Colonic mucosa (tissue), 4 donors: ENCODE measurements at regions not wholly inside any gene's neighbourhood (a gene's known extent, or its start where the extent isn't known, plus 50 kb on each side); places are given as distances from the start of the nearest gene placed in this dataset.

Source experiments
- DNase-seq: peaks from one replicate; pipeline ENCODE4 v3.0.0-alpha.2; 2020
- H3K27ac ChIP-seq: fragments of 200-600 bp; one replicate; pipeline ENCODE4 v1.8.0; 2021
- H3K27me3 ChIP-seq: fragments of 200-600 bp; one replicate; pipeline ENCODE4 v1.8.0; 2021
- H3K36me3 ChIP-seq: fragments of 200-600 bp; one replicate; pipeline ENCODE4 v1.8.0; 2021
- H3K4me1 ChIP-seq: fragments of 200-600 bp; one replicate; pipeline ENCODE4 v1.8.0; 2021; ENCODE audit warnings: mild to moderate bottlenecking
- H3K4me3 ChIP-seq: fragments of 200-600 bp; one replicate; pipeline ENCODE4 v1.8.0; 2021
- H3K9ac ChIP-seq, 2 donors: one replicate each; pipeline ENCODE4 v1.7.0; 2013; ENCODE audit warnings: control low read depth in 2 of 2, low read depth in 2 of 2, low read length in 2 of 2
- H3K9me3 ChIP-seq: fragments of 200-600 bp; one replicate; pipeline ENCODE4 v1.8.0; 2021
- intact Hi-C: fragments of 100-400 bp; cut with DNase I; formaldehyde crosslinking; loops from one replicate; pipeline ENCODE4 v1.14.1; 2022
- TF ChIP-seq, protein P1 (sequence below): fragments of 200-600 bp; IDR thresholded peaks from one replicate; pipeline ENCODE4 v1.8.0; 2022; ENCODE audit warnings: antibody characterized with exemption, mild to moderate bottlenecking
- donor health status: healthy.
- donor health status: DM: no; HTN: no; CAD: no.
- donor health status: DM: no; HTN: no; CAD: no.

- H3K9me3 ChIP-seq = no peaks in the 10 kb centered on the region
- intact Hi-C loops = no loop called here
Measured at GRCh38 chr5:105905392-105905791, 1765.3 kb downstream of the EFNA5 start.

GRCh38 chr5:105903069-105903468 lies 1767.7 kb downstream of the EFNA5 start:
- no peaks in the 10 kb centered on the region for H3K4me1 ChIP-seq
- H3K36me3 ChIP-seq = no peaks in the 10 kb centered on the region
- H3K27me3 ChIP-seq = no peaks in the 10 kb centered on the region
- DNase-seq = no peak
- no peaks in the 10 kb centered on the region for H3K9me3 ChIP-seq
- intact Hi-C loops = no loop called here
- no peak overlapping the region for H3K9ac ChIP-seq
- H3K27ac ChIP-seq = no peak overlapping the region
- H3K4me3 ChIP-seq = no peak overlapping the region
- TF ChIP-seq, protein P1, sequence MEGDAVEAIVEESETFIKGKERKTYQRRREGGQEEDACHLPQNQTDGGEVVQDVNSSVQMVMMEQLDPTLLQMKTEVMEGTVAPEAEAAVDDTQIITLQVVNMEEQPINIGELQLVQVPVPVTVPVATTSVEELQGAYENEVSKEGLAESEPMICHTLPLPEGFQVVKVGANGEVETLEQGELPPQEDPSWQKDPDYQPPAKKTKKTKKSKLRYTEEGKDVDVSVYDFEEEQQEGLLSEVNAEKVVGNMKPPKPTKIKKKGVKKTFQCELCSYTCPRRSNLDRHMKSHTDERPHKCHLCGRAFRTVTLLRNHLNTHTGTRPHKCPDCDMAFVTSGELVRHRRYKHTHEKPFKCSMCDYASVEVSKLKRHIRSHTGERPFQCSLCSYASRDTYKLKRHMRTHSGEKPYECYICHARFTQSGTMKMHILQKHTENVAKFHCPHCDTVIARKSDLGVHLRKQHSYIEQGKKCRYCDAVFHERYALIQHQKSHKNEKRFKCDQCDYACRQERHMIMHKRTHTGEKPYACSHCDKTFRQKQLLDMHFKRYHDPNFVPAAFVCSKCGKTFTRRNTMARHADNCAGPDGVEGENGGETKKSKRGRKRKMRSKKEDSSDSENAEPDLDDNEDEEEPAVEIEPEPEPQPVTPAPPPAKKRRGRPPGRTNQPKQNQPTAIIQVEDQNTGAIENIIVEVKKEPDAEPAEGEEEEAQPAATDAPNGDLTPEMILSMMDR = no peak

More at GRCh38 chr5:105905392-105905791, 1765.3 kb downstream of the EFNA5 start:
- Histone ChIP-seq H3K36me3 (no peaks in the 10 kb centered on the region), H3K9ac (no peak overlapping the region), H3K4me3 (no peak overlapping the region), H3K4me1 (no peaks in the 10 kb centered on the region), H3K27ac (no peak overlapping the region), H3K27me3 (no peaks in the 10 kb centered on the region)
- DNase-seq = no peak
- TF ChIP-seq, protein P1 = no peak

GRCh38 chr5:105899726-105900125 lies 1771.0 kb downstream of the EFNA5 start:
- Histone ChIP-seq H3K4me3 (no peak overlapping the region), H3K9me3 (no peaks in the 10 kb centered on the region), H3K27me3 (no peaks in the 10 kb centered on the region), H3K36me3 (no peaks in the 10 kb centered on the region), H3K4me1 (no peaks in the 10 kb centered on the region), H3K27ac (no peak overlapping the region), H3K9ac (no peak overlapping the region)
- intact Hi-C loops = no loop called here
- DNase-seq = no peak
- TF ChIP-seq, protein P1 = no peak

DNA sequence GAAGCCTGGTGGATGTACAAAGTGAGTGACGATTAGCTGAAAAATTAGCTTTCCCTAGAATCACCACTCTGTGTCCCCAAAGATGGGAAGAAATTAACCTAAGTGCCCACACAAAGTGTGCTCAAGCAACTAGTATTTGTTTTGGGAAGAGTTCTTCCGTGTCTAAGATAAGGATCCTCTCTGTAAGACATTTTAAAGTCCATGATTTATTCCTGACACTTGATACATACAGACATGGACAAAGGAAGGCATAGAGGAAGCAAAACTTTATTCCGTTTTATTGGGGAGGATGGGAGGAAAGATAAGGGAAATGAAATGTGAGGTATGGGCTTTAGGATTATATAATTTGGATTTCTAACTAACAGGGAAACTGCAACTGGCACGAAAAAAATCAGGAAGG lies 1772.6 kb downstream of the EFNA5 start:
- Histone ChIP-seq H3K36me3 (no peaks in the 10 kb centered on the region), H3K27me3 (no peaks in the 10 kb centered on the region), H3K27ac (no peak overlapping the region), H3K4me3 (no peak overlapping the region), H3K9me3 (no peaks in the 10 kb centered on the region), H3K4me1 (no peaks in the 10 kb centered on the region), H3K9ac (no peak overlapping the region)
- DNase-seq = no peak
- TF ChIP-seq, protein P1 = no peak
- intact Hi-C loops = no loop called here

GRCh38 chr5:105885266-105885665 lies 1785.5 kb downstream of the EFNA5 start:
- Histone ChIP-seq H3K27ac (no peak overlapping the region), H3K9me3 (no peaks in the 10 kb centered on the region), H3K4me1 (no peaks in the 10 kb centered on the region), H3K9ac (no peak overlapping the region), H3K4me3 (no peak overlapping the region), H3K27me3 (no peaks in the 10 kb centered on the region), H3K36me3 (no peaks in the 10 kb centered on the region)
- intact Hi-C loops = no loop called here
- TF ChIP-seq, protein P1 = no peak
- DNase-seq = no peak
